OCI-LY3 (cell line): ENCODE measurements at regions not wholly inside any gene's neighbourhood (a gene's known extent, or its start where the extent isn't known, plus 50 kb on each side); places are given as distances from the start of the nearest gene placed in this dataset.

Source experiments
- H2AFZ ChIP-seq: fragments of 200-600, 300-600 bp; shearing (Covaris generic); 2 replicates; pipeline ENCODE4 v1.6.0; 2014; ENCODE audit warnings: antibody characterized with exemption, low read depth, low read length
- H3K27ac ChIP-seq: fragments of 200-600, 300-600 bp; sonication (generic); 2 replicates; pipeline ENCODE4 v1.5.1; 2014; ENCODE audit warnings: mild to moderate bottlenecking, low read length, moderate library complexity, mixed read lengths
- H3K27me3 ChIP-seq: fragments of 200-600, 300-600 bp; sonication (generic); 2 replicates; pipeline ENCODE4 v1.6.1; 2014; ENCODE audit warnings: low read depth, low read length, mixed read lengths
- H3K36me3 ChIP-seq: fragments of 200-600, 300-600 bp; sonication (generic); replicated peaks from 2 replicates; pipeline ENCODE3; 2014; ENCODE audit warnings: low read depth, low read length, mixed read lengths
- H3K4me1 ChIP-seq: fragments of 300-600, 200-600 bp; sonication (generic); 2 replicates; pipeline ENCODE4 v1.6.1; 2014; ENCODE audit warnings: low read length, mixed read lengths
- H3K4me2 ChIP-seq: fragments of 200-600, 300-600 bp; sonication (generic); 2 replicates; pipeline ENCODE4 v1.6.1; 2014; ENCODE audit warnings: low read length, mixed read lengths
- H3K4me3 ChIP-seq: fragments of 300-600, 200-600 bp; sonication (generic); 2 replicates; pipeline ENCODE4 v1.5.1; 2014; ENCODE audit warnings: antibody characterized with exemption, mild to moderate bottlenecking, low read length, moderate library complexity
- H3K79me2 ChIP-seq: fragments of 300-600, 200-600 bp; shearing (Covaris generic); 2 replicates; pipeline ENCODE4 v1.6.1; 2014; ENCODE audit warnings: mild to moderate bottlenecking, low read length, mixed read lengths
- H3K9ac ChIP-seq: fragments of 300-600, 200-600 bp; shearing (Covaris generic); 2 replicates; pipeline ENCODE4 v1.6.0; 2014; ENCODE audit warnings: mild to moderate bottlenecking, low read length, moderate library complexity
- H3K9me3 ChIP-seq: fragments of 200-600, 300-600 bp; shearing (Covaris generic); 2 replicates; pipeline ENCODE4 v1.6.1; 2014; ENCODE audit warnings: low read length, mixed read lengths; ENCODE audit not compliant: insufficient read depth
- H4K20me1 ChIP-seq: fragments of 200-600, 300-600 bp; sonication (generic); 2 replicates; pipeline ENCODE4 v1.6.1; 2016; ENCODE audit warnings: low read length, mixed read lengths; ENCODE audit not compliant: insufficient read depth
- EZH2phosphoT487 ChIP-seq: fragments of 200-600 bp; shearing (Covaris generic); IDR thresholded peaks from 2 replicates; pipeline ENCODE4 v1.6.1; 2018; ENCODE audit warnings: antibody characterized with exemption, mixed run types, low read depth
- TF ChIP-seq, protein P1 (sequence below): fragments of 200-600, 300-600 bp; sonication (generic); IDR thresholded peaks from 2 replicates; pipeline ENCODE4 v1.5.1; 2014; ENCODE audit warnings: antibody characterized with exemption, low read length, low read depth

DNA sequence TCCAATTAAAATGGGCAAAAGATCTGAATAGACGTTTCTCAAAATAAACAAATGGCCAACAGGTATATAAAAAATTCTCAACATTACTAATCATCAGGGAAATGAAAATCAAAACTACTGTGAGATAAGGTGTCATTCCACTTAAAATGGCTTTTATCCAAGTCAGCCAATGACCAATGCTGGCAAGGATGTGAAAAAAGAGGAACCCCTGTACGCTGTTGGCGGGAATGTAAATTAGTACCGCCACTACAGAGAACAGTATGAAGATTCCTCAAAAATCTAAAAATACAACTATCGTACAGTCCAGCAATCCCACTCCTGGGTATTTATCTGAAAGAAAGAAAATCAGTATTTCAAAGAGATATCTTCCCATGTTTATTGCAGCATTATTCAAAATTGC, 176.9 kb upstream of the STT3B start:
- TF ChIP-seq EZH2phosphoT487, result no peak
- TF ChIP-seq, protein P1, sequence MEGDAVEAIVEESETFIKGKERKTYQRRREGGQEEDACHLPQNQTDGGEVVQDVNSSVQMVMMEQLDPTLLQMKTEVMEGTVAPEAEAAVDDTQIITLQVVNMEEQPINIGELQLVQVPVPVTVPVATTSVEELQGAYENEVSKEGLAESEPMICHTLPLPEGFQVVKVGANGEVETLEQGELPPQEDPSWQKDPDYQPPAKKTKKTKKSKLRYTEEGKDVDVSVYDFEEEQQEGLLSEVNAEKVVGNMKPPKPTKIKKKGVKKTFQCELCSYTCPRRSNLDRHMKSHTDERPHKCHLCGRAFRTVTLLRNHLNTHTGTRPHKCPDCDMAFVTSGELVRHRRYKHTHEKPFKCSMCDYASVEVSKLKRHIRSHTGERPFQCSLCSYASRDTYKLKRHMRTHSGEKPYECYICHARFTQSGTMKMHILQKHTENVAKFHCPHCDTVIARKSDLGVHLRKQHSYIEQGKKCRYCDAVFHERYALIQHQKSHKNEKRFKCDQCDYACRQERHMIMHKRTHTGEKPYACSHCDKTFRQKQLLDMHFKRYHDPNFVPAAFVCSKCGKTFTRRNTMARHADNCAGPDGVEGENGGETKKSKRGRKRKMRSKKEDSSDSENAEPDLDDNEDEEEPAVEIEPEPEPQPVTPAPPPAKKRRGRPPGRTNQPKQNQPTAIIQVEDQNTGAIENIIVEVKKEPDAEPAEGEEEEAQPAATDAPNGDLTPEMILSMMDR, result no peak
- Histone ChIP-seq H3K4me2 (no peak overlapping the region), H3K79me2 (no peaks in the 10 kb centered on the region), H3K9me3 (no peaks in the 10 kb centered on the region), H3K9ac (no peak overlapping the region), H3K36me3 (peaks cover 6% of the 10 kb centered on the region), H3K4me3 (no peak overlapping the region), H2AFZ (no peak overlapping the region), H3K27me3 (no peaks in the 10 kb centered on the region), H3K4me1 (peaks cover 17% of the 10 kb centered on the region), H3K27ac (no peak overlapping the region), H4K20me1 (no peaks in the 10 kb centered on the region)

GRCh38 chr3:31356941-31357340, 175.8 kb upstream of the STT3B start:
- H3K4me3 ChIP-seq, result no peak overlapping the region
- H3K79me2 ChIP-seq, result no peaks in the 10 kb centered on the region
- H3K27ac ChIP-seq, result no peak overlapping the region
- H3K36me3 ChIP-seq, result peaks cover 6% of the 10 kb centered on the region
- peaks cover 26% of the 10 kb centered on the region for H3K4me1 ChIP-seq
- TF ChIP-seq EZH2phosphoT487, result no peak
- TF ChIP-seq, protein P1, result no peak
- no peak overlapping the region for H3K4me2 ChIP-seq
- no peaks in the 10 kb centered on the region for H3K9me3 ChIP-seq
- H4K20me1 ChIP-seq, result no peaks in the 10 kb centered on the region
- H2AFZ ChIP-seq, result no peak overlapping the region
- no peak overlapping the region for H3K9ac ChIP-seq
- H3K27me3 ChIP-seq, result no peaks in the 10 kb centered on the region

DNA sequence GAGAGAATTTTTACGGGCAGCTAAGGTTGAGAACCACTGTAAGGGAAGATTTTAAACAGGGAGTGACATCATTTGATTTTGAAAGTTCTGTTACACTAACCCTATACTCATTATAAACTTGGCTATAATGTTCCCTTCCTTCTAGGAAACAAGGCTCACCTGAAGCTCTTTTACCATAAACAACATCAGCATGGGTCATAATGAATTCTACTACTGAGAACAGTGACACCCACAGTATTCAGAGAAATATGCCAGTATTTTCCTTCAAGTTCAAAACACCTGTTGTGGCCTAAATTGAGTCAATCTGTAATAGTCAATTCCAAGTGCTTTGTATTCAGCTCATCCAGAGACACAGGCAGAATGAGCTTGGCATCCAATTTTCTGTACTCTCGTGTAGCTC, 175.3 kb upstream of the STT3B start:
- Histone ChIP-seq H3K9ac (no peak overlapping the region), H3K4me2 (no peak overlapping the region), H3K79me2 (no peaks in the 10 kb centered on the region), H3K27me3 (no peaks in the 10 kb centered on the region), H3K4me3 (no peak overlapping the region), H3K36me3 (peaks cover 6% of the 10 kb centered on the region), H3K4me1 (peaks cover 26% of the 10 kb centered on the region), H3K27ac (no peak overlapping the region), H2AFZ (no peak overlapping the region), H4K20me1 (no peaks in the 10 kb centered on the region), H3K9me3 (no peaks in the 10 kb centered on the region)
- TF ChIP-seq, protein P1, result no peak
- no peak for TF ChIP-seq EZH2phosphoT487

GRCh38 chr3:31358473-31359070, 174.2 kb upstream of the STT3B start:
- peaks cover 25% of the 10 kb centered on the region for H3K4me1 ChIP-seq
- no peak overlapping the region for H3K4me3 ChIP-seq
- no peaks in the 10 kb centered on the region for H3K9me3 ChIP-seq
- no peaks in the 10 kb centered on the region for H4K20me1 ChIP-seq
- H3K4me2 ChIP-seq, result no peak overlapping the region
- TF ChIP-seq, protein P1, result no peak
- H2AFZ ChIP-seq, result no peak overlapping the region
- no peak overlapping the region for H3K9ac ChIP-seq
- peaks cover 6% of the 10 kb centered on the region for H3K36me3 ChIP-seq
- no peaks in the 10 kb centered on the region for H3K79me2 ChIP-seq
- no peaks in the 10 kb centered on the region for H3K27me3 ChIP-seq
- no peak overlapping the region for H3K27ac ChIP-seq
